Common myeloid progenitor, CD34-positive (primary cell): ENCODE measurements at regions not wholly inside any gene's neighbourhood (a gene's known extent, or its start where the extent isn't known, plus 50 kb on each side); places are given as distances from the start of the nearest gene placed in this dataset.
"Not testable (repeated sequence)": the region's sequence is repeated elsewhere in the genome, so short reads cannot be mapped to it uniquely, and the experiment has no call there.

Source experiments
- CTCF ChIA-PET: fragments of 350-600 bp; sonication (Branson Sonifier 250); formaldehyde crosslinking; loops from one replicate; lab custom pipeline; 2021; ENCODE audit warnings: antibody characterized with exemption; lab: Charles Lee
- POLR2A ChIA-PET: fragments of 350-600 bp; sonication (Branson Sonifier 250); formaldehyde crosslinking; loops from one replicate; lab custom pipeline; 2021; ENCODE audit warnings: antibody characterized with exemption; lab: Charles Lee
- DNase-seq, 3 donors: peaks; one replicate each; pipeline versions ENCODE4 v3.0.0 to v3.0.0-alpha.2; 2013
- H3K27ac ChIP-seq, 2 experiments: 1 replicate in 1 of 2; 2 replicates in 1 of 2; pipeline ENCODE4 v1.7.0; 2013; ENCODE audit warnings: inconsistent platforms in 2 of 2, low read length in 2 of 2, mild to moderate bottlenecking in 2 of 2, low read depth in 1 of 2, moderate library complexity in 1 of 2; ENCODE audit not compliant: severe bottlenecking in 2 of 2, insufficient read depth in 1 of 2, poor library complexity in 1 of 2
- H3K27me3 ChIP-seq, 5 experiments: replicated peaks in 2 of 5; 1 replicate in 3 of 5; 2 replicates in 2 of 5; pipeline versions ENCODE4 v1.6.1 to v1.7.0; 2013; ENCODE audit warnings: low read length in 4 of 5, mild to moderate bottlenecking in 2 of 5, moderate library complexity in 2 of 5, inconsistent platforms in 1 of 5; ENCODE audit not compliant: insufficient read depth in 5 of 5, control insufficient read depth in 4 of 5
- H3K36me3 ChIP-seq, 4 experiments: 1 replicate in 2 of 4; 2 replicates in 2 of 4; pipeline versions ENCODE4 v1.6.1 to v1.7.0; 2013; ENCODE audit warnings: low read length in 3 of 4, control low read depth in 1 of 4, mild to moderate bottlenecking in 1 of 4; ENCODE audit not compliant: control insufficient read depth in 4 of 4, insufficient read depth in 4 of 4
- H3K4me1 ChIP-seq, 4 experiments: 1 replicate in 3 of 4; 2 replicates in 1 of 4; pipeline versions ENCODE4 v1.6.1 to v1.7.1; 2013; ENCODE audit warnings: low read length in 3 of 4, mild to moderate bottlenecking in 3 of 4, control low read depth in 1 of 4, inconsistent platforms in 1 of 4, moderate library complexity in 1 of 4; ENCODE audit not compliant: control insufficient read depth in 4 of 4, insufficient read depth in 4 of 4; ENCODE audit errors: control extremely low read depth in 1 of 4
- H3K4me3 ChIP-seq, 7 experiments: 1 replicate in 4 of 7; 2 replicates in 3 of 7; pipeline versions ENCODE4 v1.5.1 to v1.7.0; 2013; ENCODE audit warnings: mild to moderate bottlenecking in 7 of 7, low read length in 6 of 7, moderate library complexity in 6 of 7, inconsistent platforms in 2 of 7, low read depth in 2 of 7, control low read depth in 1 of 7; ENCODE audit not compliant: insufficient read depth in 4 of 7, control insufficient read depth in 1 of 7; ENCODE audit errors: extremely low read depth in 1 of 7
- H3K9me3 ChIP-seq, 5 experiments: 1 replicate in 4 of 5; 2 replicates in 1 of 5; pipeline versions ENCODE4 v1.6.1 to v1.7.1; 2013; ENCODE audit warnings: low read length in 4 of 5, mild to moderate bottlenecking in 2 of 5, inconsistent platforms in 1 of 5, low read depth in 1 of 5, moderate library complexity in 1 of 5; ENCODE audit not compliant: control insufficient read depth in 4 of 5, insufficient read depth in 2 of 5; ENCODE audit errors: control extremely low read depth in 1 of 5
- WGBS: methylation state at CpG from one replicate; pipeline ENCODE4 v1.1.5; 2013; ENCODE audit not compliant: insufficient coverage; 5-methylcytosine and 5-hydroxymethylcytosine counted together

DNA sequence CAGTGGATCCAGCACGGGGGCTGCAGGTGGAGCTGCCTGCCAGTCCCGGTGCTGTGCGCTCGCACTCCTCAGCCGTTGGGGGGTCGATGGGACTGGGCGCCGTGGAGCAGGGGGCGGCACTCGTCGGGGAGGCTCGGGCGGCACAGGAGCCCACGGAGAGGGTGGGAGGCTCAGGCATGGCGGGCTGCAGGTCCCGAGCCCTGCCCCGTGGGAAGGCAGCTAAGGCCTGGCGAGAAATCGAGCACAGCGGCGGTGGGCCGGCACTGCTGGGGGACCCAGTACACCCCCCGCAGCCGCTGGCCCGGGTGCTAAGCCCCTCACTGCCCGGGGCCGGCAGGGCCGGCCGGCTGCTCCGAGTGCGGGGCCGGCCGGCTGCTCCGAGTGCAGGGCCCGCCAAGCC, 52.3 kb upstream of the MARK1 start:
- H3K9me3 ChIP-seq, H3K36me3 ChIP-seq, DNase-seq, H3K27me3 ChIP-seq, POLR2A ChIA-PET, H3K27ac ChIP-seq, H3K4me1 ChIP-seq, H3K4me3 ChIP-seq: not testable (repeated sequence)
- WGBS = 98% methylated on average over 19 of the region's 35 CpGs
- CTCF ChIA-PET = interaction anchor here (1.5 kb wide), 1 partner anchor 58 kb away, joined by 4 read pairs; no protein-coding TSS in a partner anchor

DNA sequence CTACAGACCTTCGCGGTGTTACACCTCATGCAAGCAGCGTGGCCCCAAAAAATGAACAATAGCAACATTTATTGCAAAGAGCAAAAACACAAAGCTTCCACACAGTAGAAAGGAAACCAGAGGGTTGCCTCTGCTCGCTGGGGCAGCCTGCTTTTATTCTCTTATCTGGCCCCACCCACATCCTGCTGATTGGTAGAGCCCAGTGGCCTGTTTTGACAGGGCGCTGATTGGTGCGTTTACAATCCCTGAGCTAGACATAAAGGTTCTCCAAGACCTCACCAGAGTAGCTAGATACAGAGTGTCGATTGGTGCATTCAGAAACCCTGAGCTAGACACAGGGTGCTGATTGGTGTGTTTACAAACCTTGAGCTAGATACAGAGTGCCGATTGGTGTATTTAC, 52.8 kb upstream of the MARK1 start:
- H3K9me3 ChIP-seq, H3K36me3 ChIP-seq, H3K27ac ChIP-seq, H3K27me3 ChIP-seq, H3K4me3 ChIP-seq, DNase-seq, CTCF ChIA-PET, H3K4me1 ChIP-seq, POLR2A ChIA-PET: not testable (repeated sequence)
- 96% methylated on average over 7 of the region's 8 CpGs for WGBS

DNA sequence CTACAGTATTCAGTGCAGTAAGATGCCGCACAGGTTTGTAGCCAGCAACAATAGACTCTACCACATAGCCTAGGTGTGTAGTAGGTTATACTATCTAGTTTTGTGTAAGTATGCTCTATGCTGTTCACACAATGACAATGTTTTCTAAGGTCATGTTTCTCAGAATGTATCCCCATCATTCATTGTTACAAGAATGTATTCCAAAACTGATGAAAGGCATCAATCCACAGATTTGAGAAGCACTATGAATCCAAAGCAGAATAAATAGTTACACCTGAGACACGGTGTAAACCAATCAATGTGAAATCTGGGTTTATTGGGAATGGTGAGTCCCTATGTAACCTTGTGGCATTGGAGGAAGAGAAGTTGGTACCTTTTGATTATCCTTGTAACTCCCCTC, 54.5 kb upstream of the MARK1 start:
- Histone ChIP-seq H3K9me3 (no peaks in the 10 kb centered on the region), H3K4me1 (no peaks in the 10 kb centered on the region), H3K27me3 (no peaks in the 10 kb centered on the region), H3K4me3 (no peak overlapping the region), H3K27ac (no peak overlapping the region), H3K36me3 (no peaks in the 10 kb centered on the region)
- CTCF ChIA-PET = no interaction called here
- DNase-seq = no peak
- POLR2A ChIA-PET = no interaction called here
- 100% methylated on average over 1 of the region's 2 CpGs for WGBS

DNA sequence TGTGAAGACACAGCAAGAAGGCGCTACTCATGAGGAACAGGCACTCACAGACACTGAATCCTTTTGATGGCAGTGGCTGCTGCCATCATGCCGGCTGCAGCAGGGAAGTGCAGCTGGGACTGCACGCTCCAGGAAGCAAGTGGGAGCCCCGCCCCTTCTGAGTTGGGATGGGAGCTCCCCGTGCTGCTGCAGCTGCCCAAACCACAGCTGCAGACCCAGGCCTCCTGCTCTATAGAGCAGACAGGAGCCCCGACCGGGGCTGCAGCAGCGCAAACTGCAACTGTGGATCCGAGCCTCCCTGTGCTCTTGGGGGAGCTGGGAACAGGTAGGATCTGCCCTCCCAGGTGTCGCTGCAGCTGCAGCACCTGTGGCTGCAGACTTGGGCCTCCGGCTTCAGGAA, 65.2 kb upstream of the MARK1 start:
- Histone ChIP-seq H3K36me3 (no peaks in the 10 kb centered on the region), H3K4me3 (no peak overlapping the region), H3K27me3 (no peaks in the 10 kb centered on the region), H3K27ac (no peak overlapping the region), H3K9me3 (peaks cover 0 to 1% (median 0%) of the 10 kb centered on the region in 5 experiments), H3K4me1 (no peaks in the 10 kb centered on the region)
- ChIA-PET CTCF (no interaction called here), POLR2A (no interaction called here)
- 87% methylated on average over 11 of the region's 11 CpGs for WGBS
- DNase-seq = no peak

DNA sequence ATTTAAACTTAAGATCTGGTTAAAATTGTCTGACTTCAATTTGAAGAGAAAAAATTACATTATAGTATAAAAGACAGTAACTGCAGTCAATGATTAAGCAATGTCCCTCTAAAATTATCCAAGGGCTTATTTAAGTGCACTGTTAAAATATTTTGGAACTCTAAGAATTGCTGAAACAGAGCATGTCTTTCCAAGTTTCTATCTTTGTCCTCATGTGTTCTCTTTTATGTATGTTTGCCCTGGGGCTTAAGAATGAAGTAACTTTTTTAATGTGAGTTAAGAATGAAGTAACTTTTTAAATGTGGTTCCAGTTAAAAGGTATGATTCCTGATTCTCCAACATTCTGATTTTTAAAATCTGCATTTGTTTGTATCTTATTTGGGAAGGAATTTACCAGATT, 69.0 kb upstream of the MARK1 start:
- Histone ChIP-seq H3K9me3 (no peaks in the 10 kb centered on the region), H3K27me3 (no peaks in the 10 kb centered on the region), H3K4me1 (no peaks in the 10 kb centered on the region), H3K4me3 (no peak overlapping the region), H3K36me3 (no peaks in the 10 kb centered on the region), H3K27ac (no peak overlapping the region)
- no peak for DNase-seq
- CTCF ChIA-PET = no interaction called here
- POLR2A ChIA-PET = no interaction called here

DNA sequence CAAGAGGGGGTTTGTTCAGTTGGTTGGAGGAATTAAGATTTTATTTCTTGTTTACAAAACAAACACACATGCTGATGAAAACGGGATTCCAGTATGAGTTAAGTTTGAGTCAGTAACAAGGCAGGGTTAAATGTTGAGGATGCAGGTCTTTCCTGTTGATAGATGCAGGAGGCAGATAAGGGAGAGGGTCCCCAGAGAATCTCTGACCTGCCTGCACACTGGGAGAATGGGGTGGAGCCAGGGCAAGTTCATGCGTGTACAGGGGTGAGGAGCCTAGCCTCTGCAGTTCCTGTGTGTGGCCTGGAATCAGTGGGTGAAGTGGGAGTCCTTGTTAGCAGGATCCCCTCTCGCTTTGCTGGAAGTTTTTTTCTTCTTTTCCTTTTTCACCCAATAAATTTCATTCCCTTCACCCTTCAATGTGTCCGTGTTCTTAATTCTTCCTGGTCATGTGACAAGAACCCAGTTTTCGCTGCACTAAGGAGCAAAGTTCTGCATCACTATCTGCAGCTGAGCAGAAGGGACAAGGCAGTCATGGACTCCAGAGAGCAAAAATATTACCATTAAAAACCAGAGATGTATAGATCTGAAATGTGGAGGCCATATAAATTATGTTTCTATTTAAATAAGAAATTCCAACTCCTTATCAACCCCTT, 69.9 kb upstream of the MARK1 start:
- ChIA-PET CTCF (no interaction called here), POLR2A (no interaction called here)
- no peak overlapping the region for H3K27ac ChIP-seq
- H3K4me1 ChIP-seq = no peaks in the 10 kb centered on the region
- no peaks in the 10 kb centered on the region for H3K36me3 ChIP-seq
- DNase-seq = no peak
- no peaks in the 10 kb centered on the region for H3K9me3 ChIP-seq
- H3K4me3 ChIP-seq = no peak overlapping the region
- WGBS = 77% methylated on average over 2 of the region's 5 CpGs
- no peaks in the 10 kb centered on the region for H3K27me3 ChIP-seq

DNA sequence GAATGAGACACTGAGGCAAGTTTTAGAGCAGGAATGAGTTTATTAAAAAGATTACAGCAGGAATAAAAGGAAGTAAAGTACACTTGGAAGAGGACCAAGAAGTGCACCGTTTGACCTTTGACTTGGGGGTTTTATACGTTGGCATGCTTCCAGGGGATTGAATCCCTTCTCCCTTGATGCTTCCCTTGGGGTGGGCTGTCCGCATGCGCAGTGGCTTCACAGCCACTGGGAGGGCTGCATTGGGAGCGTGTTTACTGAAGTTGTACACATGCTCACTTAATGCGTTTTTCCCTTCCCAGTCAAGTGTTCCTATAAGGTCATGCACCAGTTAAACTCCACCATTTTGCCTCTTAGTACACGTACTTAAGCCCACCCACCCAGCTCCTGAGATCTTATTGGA, 72.4 kb upstream of the MARK1 start:
- Histone ChIP-seq H3K4me3 (no peak overlapping the region), H3K4me1 (no peaks in the 10 kb centered on the region), H3K27me3 (peaks cover 0 to 12% (median 0%) of the 10 kb centered on the region in 5 experiments), H3K27ac (no peak overlapping the region), H3K9me3 (no peaks in the 10 kb centered on the region), H3K36me3 (no peaks in the 10 kb centered on the region)
- ChIA-PET CTCF (no interaction called here), POLR2A (no interaction called here)
- WGBS = 93% methylated on average over 6 of the region's 7 CpGs
- no peak for DNase-seq
